Liver (tissue), 2 donors: ENCODE measurements at regions not wholly inside any gene's neighbourhood (a gene's known extent, or its start where the extent isn't known, plus 50 kb on each side); places are given as distances from the start of the nearest gene placed in this dataset.

Source experiments
- YY1 ChIP-seq: IDR thresholded peaks from 2 replicates; pipeline ENCODE4 v1.6.1; 2016; ENCODE audit warnings: antibody characterized with exemption, mild to moderate bottlenecking
- TF ChIP-seq, protein P1 (sequence below): fragments of 150-350 bp; IDR thresholded peaks from 2 replicates; pipeline ENCODE4 v1.5.1; 2017; ENCODE audit warnings: improper control_type of control experiment, low read depth, low read length; ENCODE audit not compliant: missing input control
- donor health status: healthy.

DNA sequence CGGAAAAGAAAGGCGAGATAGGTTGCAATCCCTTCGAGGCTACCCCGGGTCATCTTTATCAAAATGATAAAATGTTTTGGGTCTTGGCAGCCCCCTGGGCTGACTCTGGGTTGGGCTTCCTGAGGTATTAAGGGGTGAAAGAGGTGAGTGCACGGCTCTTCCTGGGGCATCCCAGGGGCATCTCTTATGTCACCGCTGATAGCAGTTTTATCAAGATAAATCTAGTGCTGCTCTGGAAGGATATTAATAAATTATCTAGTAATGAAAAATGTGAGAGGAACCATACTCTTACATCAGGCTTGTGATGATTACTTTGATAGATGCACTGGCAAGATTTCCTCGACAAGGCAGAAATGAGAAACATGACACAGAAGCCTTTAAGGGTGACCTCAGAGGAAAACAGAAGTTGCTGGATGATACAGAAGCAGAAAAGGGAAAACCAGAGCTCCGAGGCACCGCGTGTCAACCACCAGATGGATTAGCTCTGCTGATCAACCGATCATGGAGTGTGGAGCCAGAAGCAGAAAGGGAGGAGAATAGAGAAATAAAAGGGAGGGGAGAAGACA, 491.3 kb downstream of the TMEM114 start:
- no peak for TF ChIP-seq YY1
- TF ChIP-seq, protein P1, sequence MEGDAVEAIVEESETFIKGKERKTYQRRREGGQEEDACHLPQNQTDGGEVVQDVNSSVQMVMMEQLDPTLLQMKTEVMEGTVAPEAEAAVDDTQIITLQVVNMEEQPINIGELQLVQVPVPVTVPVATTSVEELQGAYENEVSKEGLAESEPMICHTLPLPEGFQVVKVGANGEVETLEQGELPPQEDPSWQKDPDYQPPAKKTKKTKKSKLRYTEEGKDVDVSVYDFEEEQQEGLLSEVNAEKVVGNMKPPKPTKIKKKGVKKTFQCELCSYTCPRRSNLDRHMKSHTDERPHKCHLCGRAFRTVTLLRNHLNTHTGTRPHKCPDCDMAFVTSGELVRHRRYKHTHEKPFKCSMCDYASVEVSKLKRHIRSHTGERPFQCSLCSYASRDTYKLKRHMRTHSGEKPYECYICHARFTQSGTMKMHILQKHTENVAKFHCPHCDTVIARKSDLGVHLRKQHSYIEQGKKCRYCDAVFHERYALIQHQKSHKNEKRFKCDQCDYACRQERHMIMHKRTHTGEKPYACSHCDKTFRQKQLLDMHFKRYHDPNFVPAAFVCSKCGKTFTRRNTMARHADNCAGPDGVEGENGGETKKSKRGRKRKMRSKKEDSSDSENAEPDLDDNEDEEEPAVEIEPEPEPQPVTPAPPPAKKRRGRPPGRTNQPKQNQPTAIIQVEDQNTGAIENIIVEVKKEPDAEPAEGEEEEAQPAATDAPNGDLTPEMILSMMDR, result no peak
